HEK293T (cell line): ENCODE measurements at regions not wholly inside any gene's neighbourhood (a gene's known extent, or its start where the extent isn't known, plus 50 kb on each side); places are given as distances from the start of the nearest gene placed in this dataset.

Experiments used
- CTCF ChIA-PET: fragments of 350-600 bp; formaldehyde crosslinking; extraction: SDS; loops from one replicate; lab custom pipeline; 2021; ENCODE audit warnings: antibody characterized with exemption, inconsistent platforms; lab: Yijun Ruan, JAX
- POLR2A ChIA-PET: fragments of 350-600 bp; formaldehyde crosslinking; extraction: SDS; loops from one replicate; lab custom pipeline; 2020; ENCODE audit warnings: antibody characterized with exemption, inconsistent platforms; lab: Yijun Ruan, JAX
- DNase-seq: peaks from one replicate; pipeline ENCODE4 v3.0.0; 2012; ENCODE audit warnings: mixed read lengths; ENCODE audit errors: extremely low spot score
- ARNT ChIP-seq: fragments of 450-650 bp; IDR thresholded peaks from 2 replicates; pipeline ENCODE4 v1.6.1; 2017; ENCODE audit warnings: mild to moderate bottlenecking
- BHLHE40 ChIP-seq: fragments of 450-650 bp; IDR thresholded peaks from 2 replicates; pipeline ENCODE4 v1.6.1; 2016; ENCODE audit warnings: mild to moderate bottlenecking, moderate library complexity, borderline replicate concordance
- CTBP1 ChIP-seq: fragments of 450-650 bp; IDR thresholded peaks from 2 replicates; pipeline ENCODE4 v1.6.1; 2016; ENCODE audit warnings: borderline replicate concordance
- ELF4 ChIP-seq: fragments of 450-650 bp; IDR thresholded peaks from 2 replicates; pipeline ENCODE4 v1.6.1; 2017; ENCODE audit warnings: antibody characterized with exemption
- FOXA1 ChIP-seq: fragments of 450-650 bp; IDR thresholded peaks from 2 replicates; pipeline ENCODE4 v1.6.1; 2016; ENCODE audit warnings: mild to moderate bottlenecking
- FOXK2 ChIP-seq: fragments of 450-650 bp; IDR thresholded peaks from 2 replicates; pipeline ENCODE4 v1.6.1; 2016; ENCODE audit warnings: mild to moderate bottlenecking
- FOXM1 ChIP-seq: fragments of 450-650 bp; IDR thresholded peaks from 2 replicates; pipeline ENCODE4 v1.6.1; 2017; ENCODE audit warnings: mild to moderate bottlenecking, borderline replicate concordance
- HDGF ChIP-seq: fragments of 450-650 bp; IDR thresholded peaks from 2 replicates; pipeline ENCODE4 v1.6.1; 2017; ENCODE audit warnings: antibody characterized with exemption, borderline replicate concordance
- L3MBTL2 ChIP-seq: fragments of 450-650 bp; conservative IDR thresholded peaks from 2 replicates; pipeline ENCODE4 v1.6.1; 2016; ENCODE audit warnings: mild to moderate bottlenecking
- LEF1 ChIP-seq: fragments of 450-650 bp; IDR thresholded peaks from 2 replicates; pipeline ENCODE4 v1.6.1; 2017; ENCODE audit warnings: mild to moderate bottlenecking, borderline replicate concordance
- NFRKB ChIP-seq: fragments of 450-650 bp; IDR thresholded peaks from 2 replicates; pipeline ENCODE4 v1.6.1; 2016; ENCODE audit warnings: mild to moderate bottlenecking, moderate library complexity
- SP1 ChIP-seq: fragments of 450-650 bp; IDR thresholded peaks from 2 replicates; pipeline ENCODE4 v1.6.1; 2017
- SUZ12 ChIP-seq: fragments of 450-650 bp; IDR thresholded peaks from 2 replicates; pipeline ENCODE4 v1.6.1; 2016; ENCODE audit warnings: mild to moderate bottlenecking
- TARDBP ChIP-seq: fragments of 450-650 bp; IDR thresholded peaks from 2 replicates; pipeline ENCODE4 v1.6.1; 2016
- ZNF384 ChIP-seq: fragments of 450-650 bp; IDR thresholded peaks from 2 replicates; pipeline ENCODE4 v1.6.1; 2016
- TF ChIP-seq, protein P1 (sequence below): fragments of 450-650 bp; IDR thresholded peaks from 2 replicates; pipeline ENCODE4 v1.6.1; 2016

DNA sequence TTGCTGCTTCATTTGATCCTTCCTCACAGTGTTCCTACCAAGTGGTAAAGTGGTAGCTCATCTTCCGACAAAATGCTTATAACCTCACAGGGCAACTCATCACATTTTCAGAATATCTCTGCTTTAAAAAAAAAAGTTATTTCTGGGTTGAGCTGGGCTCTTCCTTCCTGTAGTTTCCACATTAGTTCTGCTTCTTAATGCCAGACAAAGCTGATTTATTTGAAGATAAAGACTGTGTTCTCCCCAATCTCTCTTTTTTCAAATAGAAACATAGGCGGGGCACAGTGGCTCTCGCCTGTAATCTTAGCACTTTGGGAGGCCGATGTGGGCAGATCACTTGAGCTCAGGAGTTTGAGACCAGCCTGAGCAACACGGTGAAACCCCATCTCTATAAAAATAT, 273.1 kb downstream of the ACTL7B start:
- no peak for DNase-seq
- CTCF ChIA-PET: interaction anchor here (0.6 kb wide), 1 partner anchor 233 kb away, joined by 6 read pairs; no protein-coding TSS in a partner anchor
- TF ChIP-seq FOXA1 (no peak), ARNT (no peak)

GRCh38 chr9:108579757-108580439, 275.9 kb downstream of the ACTL7B start:
- CTCF ChIA-PET: no interaction called here
- DNase-seq: no peak
- POLR2A ChIA-PET: no interaction called here
- TF ChIP-seq LEF1: no peak

More for the DNA sequence above, 273.1 kb downstream of the ACTL7B start:
- POLR2A ChIA-PET: no interaction called here

DNA sequence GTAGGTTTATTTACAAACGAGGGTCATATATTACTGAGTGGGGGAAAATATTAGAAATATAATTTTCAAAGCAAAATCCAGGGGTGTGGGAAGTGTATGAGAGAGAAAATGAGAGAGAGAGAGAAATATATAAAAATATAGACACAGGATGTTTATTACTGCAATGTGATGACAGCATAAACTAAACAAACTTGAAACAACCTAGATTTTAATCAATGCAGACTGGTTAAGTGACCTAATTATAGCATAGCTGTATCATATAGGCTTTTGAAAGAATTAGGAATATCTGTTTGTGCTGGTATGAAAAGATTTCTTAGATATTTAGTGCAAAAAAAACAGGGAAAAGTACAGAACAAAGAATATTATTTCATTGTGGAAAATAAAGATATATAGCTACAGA, 280.5 kb downstream of the ACTL7B start:
- DNase-seq: no peak
- TF ChIP-seq FOXA1: no peak
- TF ChIP-seq LEF1: no peak
- TF ChIP-seq FOXM1: no peak
- TF ChIP-seq NFRKB: no peak
- TF ChIP-seq TARDBP: no peak
- no peak for TF ChIP-seq ELF4
- TF ChIP-seq CTBP1: no peak
- TF ChIP-seq SUZ12: no peak
- TF ChIP-seq, protein P1, sequence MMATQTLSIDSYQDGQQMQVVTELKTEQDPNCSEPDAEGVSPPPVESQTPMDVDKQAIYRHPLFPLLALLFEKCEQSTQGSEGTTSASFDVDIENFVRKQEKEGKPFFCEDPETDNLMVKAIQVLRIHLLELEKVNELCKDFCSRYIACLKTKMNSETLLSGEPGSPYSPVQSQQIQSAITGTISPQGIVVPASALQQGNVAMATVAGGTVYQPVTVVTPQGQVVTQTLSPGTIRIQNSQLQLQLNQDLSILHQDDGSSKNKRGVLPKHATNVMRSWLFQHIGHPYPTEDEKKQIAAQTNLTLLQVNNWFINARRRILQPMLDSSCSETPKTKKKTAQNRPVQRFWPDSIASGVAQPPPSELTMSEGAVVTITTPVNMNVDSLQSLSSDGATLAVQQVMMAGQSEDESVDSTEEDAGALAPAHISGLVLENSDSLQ: no peak
- no peak for TF ChIP-seq L3MBTL2
- TF ChIP-seq ARNT: no peak
- TF ChIP-seq FOXK2: no peak
- no peak for TF ChIP-seq BHLHE40
- TF ChIP-seq ZNF384: no peak
- TF ChIP-seq SP1: no peak
- no peak for TF ChIP-seq HDGF
- CTCF ChIA-PET: no interaction called here
- POLR2A ChIA-PET: no interaction called here

- ChIA-PET CTCF (no interaction called here), POLR2A (no interaction called here)
- DNase-seq: no peak
- TF ChIP-seq, protein P1: no peak
- TF ChIP-seq NFRKB: no peak
- no peak for TF ChIP-seq SP1
- no peak for TF ChIP-seq BHLHE40
- no peak for TF ChIP-seq SUZ12
- no peak for TF ChIP-seq ARNT
- TF ChIP-seq ZNF384: no peak
- TF ChIP-seq HDGF: no peak
- TF ChIP-seq TARDBP: no peak
- TF ChIP-seq L3MBTL2: no peak
- no peak for TF ChIP-seq FOXK2
- TF ChIP-seq FOXM1: no peak
- TF ChIP-seq LEF1: no peak
- TF ChIP-seq CTBP1: no peak
- no peak for TF ChIP-seq FOXA1
- TF ChIP-seq ELF4: no peak
These were observed 286.2 kb downstream of the ACTL7B start for GRCh38 chr9:108569624-108570023.

- CTCF ChIA-PET: no interaction called here
- no peak for DNase-seq
- TF ChIP-seq HDGF (no peak), LEF1 (no peak), CTBP1 (no peak), ELF4 (no peak), FOXK2 (no peak), SP1 (no peak), FOXM1 (no peak), L3MBTL2 (no peak), BHLHE40 (no peak), FOXA1 (no peak), NFRKB (no peak), TARDBP (no peak)
- TF ChIP-seq, protein P1: no peak
- POLR2A ChIA-PET: no interaction called here
These were observed 287.7 kb downstream of the ACTL7B start for GRCh38 chr9:108568093-108568492.

- DNase-seq: no peak
- TF ChIP-seq NFRKB (no peak), LEF1 (no peak), BHLHE40 (no peak), FOXA1 (no peak), ARNT (no peak), CTBP1 (no peak), TARDBP (no peak), FOXM1 (no peak), SUZ12 (no peak), L3MBTL2 (no peak), HDGF (no peak), FOXK2 (no peak), ZNF384 (no peak), SP1 (no peak), ELF4 (no peak)
- TF ChIP-seq, protein P1: no peak
- ChIA-PET CTCF (no interaction called here), POLR2A (no interaction called here)
These were observed 288.2 kb downstream of the ACTL7B start for GRCh38 chr9:108567571-108567970.
